HG02938 (cell line): ENCODE measurements at regions not wholly inside any gene's neighbourhood (a gene's known extent, or its start where the extent isn't known, plus 50 kb on each side); places are given as distances from the start of the nearest gene placed in this dataset.
"Not testable (repeated sequence)": the region's sequence is repeated elsewhere in the genome, so short reads cannot be mapped to it uniquely, and the experiment has no call there.

ENCODE experiments used
- ATAC-seq: cut with Tn5 transposase; IDR thresholded peaks from one replicate; pipeline ENCODE4 v1.9.1; 2021; ENCODE audit warnings: mild to moderate bottlenecking, moderate library complexity; ENCODE audit not compliant: unreplicated experiment

DNA sequence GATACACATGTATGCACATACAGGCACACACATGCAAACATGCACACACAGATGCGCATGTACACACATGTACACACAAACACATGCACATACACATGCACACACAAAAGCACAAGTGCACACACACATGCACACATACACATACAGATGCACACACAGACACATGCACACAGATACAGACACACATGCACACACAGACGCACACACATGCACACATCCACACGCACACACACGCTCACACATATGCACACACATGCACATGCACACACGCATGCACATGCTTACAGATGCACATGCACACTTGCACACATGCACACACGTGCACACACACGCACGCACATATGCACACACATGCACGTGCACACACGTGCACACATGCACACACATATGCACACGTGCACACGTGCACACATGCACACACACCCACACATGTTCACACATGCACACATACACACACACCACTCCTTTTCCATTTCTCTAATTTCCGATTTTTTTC is 283.8 kb upstream of the FRG2C start:
- no peak for ATAC-seq

- ATAC-seq, result not testable (repeated sequence)
Observed at GRCh38 chr3:75384016-75384415, 280.1 kb upstream of the FRG2C start.

DNA sequence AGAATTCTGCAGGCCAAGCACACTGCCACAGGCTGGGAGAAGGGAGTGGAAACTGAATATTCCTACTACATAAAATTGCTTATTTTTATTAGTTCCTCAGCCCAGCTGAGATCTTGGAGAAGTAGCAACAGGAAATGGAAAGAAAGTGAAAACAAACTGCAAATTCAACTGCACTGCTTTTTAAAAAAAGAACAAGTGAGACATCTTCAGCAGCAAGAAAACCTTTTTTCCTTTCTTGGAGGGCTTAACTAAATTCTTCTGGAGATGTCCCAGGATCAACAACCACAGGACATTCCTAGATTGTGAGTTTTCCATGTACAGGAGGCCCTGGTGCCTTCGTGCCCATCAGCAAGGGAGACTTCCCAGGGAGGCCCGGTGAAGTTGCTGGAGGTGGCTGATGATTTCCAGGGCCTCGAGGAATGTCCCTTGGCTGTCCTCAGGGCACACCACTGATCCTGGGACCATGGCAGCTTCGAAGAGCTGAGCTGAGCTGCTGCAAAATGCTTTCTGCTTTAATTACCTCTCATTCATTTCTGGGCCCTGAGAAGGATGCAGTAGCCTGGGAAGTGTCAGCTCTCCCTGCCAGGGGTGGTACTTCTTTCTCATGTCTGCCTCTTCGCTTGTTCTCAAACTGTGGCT is 275.5 kb upstream of the FRG2C start:
- ATAC-seq, result not testable (repeated sequence)

GRCh38 chr3:75393288-75393694 is 270.8 kb upstream of the FRG2C start:
- ATAC-seq, result not testable (repeated sequence)

DNA sequence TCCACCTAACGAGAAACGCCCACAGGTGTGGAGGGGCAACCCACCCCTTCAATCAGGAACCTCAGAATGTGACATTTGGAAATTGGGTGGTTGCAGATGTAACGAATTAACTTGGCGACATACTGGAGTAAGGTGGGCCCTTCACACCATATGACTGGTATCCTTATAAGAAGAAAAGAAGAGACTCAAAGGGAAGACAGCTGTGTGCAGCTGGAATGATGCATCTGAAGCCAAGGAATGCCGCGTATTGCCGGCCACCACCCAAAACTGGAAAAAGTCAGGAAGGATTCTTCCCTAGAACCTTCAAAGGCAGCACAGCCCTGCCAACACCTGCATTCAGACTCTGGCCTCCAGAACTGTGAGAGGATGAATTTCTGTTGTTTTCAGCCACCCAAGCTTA is 270.0 kb upstream of the FRG2C start:
- not testable (repeated sequence) for ATAC-seq

GRCh38 chr3:75394562-75395360 is 269.4 kb upstream of the FRG2C start:
- not testable (repeated sequence) for ATAC-seq

DNA sequence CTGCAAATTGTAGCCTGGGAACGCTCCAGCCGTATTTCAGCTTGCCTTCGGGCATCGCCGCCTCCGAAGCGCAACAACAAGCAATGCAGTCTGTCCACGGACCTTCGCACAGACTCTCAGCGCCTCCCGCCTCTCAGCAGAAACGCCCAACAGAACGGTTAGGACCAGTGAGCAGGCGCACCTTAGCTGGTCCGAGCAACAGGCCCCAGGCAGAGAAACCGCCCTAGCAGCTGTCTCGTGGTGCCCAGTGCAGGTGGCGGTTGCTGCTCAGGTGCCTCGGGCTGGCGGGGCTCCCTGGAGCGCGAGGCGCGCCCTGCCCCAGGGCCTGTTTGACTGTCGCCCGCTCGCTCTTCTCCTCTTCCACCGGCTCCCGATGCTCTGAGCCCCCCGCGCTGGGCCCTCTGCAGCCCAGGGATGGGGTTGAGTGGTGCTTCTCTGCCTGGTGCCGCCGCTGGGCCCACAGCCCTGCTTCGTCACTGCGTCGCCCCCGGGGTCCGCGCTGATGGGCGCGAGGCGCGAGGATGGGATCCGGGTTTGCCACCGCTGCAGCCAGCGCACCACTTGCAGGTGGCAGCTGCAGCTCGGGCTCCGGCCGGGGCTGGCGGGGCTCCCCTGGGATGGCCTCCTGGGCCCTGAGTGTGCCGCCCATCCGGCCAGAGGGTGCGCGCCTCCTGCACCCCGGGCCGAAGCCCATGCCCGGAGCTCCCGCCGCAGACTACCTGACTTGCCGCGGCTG is 268.4 kb upstream of the FRG2C start:
- no peak for ATAC-seq

GRCh38 chr3:75396316-75396802 is 267.8 kb upstream of the FRG2C start:
- ATAC-seq, result no peak

DNA sequence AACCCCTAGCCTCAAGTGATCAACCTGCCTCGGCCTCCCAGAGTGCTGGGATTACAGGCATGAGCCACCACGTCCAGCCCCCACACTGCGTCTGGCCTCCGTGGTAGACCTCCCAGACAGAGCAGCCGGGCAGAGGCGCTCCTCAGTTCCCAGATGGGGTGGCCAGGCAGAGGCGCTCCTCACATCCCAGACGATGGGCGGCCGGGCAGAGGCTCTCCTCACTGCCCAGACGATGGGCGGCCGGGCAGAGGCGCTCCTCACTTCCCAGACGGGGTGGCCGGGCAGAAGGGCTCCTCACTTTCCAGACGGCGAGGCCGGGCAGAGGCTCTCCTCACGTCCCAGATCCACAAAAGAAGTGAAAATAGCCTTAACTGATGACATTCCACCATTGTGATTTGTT is 266.6 kb upstream of the FRG2C start:
- not testable (repeated sequence) for ATAC-seq

GRCh38 chr3:75422101-75422945 is 241.8 kb upstream of the FRG2C start:
- ATAC-seq, result not testable (repeated sequence)

DNA sequence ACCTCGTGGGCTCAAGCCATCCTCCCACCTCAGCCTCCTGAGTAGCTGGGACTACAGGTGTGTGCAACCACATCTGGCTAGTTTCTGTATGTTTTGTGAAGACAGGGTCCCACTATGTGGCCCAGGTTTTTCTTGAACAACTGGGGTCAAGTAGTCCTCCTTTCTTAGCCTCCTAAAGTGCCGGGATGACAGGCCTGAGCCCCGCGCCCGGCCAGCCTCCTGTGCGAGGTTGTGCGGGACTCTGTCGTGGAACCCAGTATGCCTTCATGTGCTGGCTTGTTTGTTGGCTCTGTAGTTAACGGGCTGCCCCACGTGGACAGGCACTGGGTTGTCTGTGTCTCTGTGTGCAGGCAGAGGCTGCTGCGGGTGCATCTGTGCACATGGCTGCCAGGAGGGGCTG is 238.7 kb upstream of the FRG2C start:
- ATAC-seq, result not testable (repeated sequence)

- ATAC-seq, result not testable (repeated sequence)
Observed at GRCh38 chr3:75427486-75427885, 236.6 kb upstream of the FRG2C start.

DNA sequence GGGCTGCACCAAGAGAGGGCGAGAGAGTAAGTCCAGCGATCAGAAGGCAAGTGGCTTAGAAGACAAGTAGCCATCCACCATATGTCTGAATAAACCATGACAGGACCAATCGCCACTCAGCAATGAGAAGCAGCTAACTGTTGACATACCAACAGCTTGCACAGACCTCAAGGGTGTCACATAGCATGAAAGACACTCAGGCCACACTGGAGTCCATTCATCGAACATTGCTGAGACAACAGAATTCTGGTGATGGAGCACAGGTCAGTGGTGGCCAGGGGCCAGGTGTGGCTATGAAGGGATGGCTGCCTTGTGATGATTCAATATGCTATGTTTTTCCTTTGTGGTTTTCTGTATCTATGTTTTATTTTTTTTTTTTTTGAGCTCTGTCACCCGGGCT is 236.2 kb upstream of the FRG2C start:
- not testable (repeated sequence) for ATAC-seq

DNA sequence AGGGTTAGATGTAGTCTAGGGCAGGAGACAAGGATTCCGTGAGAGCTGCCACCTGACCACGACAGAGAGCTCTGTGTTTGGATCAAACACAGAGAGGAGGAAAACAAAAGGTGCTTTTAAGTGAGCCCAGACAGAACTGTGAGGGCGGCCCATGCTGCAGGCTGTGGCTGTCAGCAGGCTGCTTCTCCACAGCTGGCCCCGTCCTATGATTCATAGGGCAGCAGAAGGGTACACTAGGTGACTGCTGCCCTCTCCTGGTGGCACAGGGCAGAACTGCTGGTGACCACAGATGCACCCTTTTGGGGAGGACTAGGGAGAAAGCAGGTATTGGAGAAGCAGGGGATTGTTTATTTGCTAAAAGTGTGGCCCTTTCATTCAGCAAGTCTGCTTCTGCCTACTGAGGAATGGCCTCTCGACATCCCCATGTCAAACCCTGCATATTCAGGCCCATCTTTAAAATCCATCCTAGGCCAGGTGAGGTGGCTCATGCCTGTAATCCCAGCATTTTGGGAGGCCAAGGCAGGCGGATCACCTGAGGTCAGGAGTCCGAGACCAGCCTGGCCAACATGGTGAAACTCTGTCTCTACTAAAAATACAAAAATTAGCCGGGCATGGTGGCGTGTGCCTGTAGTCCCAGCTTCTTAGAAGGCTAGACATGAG is 234.4 kb upstream of the FRG2C start:
- not testable (repeated sequence) for ATAC-seq

GRCh38 chr3:75430406-75430805 is 233.7 kb upstream of the FRG2C start:
- not testable (repeated sequence) for ATAC-seq

DNA sequence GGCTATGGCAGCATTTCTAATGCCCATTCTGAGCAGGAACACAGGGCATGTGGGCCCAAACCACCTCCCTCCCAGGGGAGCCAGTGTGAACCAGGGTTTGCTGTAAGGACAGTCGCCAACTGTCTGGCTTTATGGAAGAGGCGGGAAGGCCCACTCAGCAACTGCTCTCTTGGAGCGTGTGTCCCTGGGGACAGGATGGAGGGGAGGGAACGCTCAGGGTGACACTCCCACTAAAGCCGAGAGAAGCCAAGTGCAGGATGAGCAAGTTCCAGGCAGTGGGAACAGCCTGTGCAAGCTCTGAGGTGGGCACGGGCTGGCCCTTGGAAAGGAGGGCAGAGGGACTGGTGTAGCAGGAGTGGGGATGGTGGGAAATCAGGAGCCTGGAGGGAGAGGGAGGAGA is 233.0 kb upstream of the FRG2C start:
- ATAC-seq, result not testable (repeated sequence)

DNA sequence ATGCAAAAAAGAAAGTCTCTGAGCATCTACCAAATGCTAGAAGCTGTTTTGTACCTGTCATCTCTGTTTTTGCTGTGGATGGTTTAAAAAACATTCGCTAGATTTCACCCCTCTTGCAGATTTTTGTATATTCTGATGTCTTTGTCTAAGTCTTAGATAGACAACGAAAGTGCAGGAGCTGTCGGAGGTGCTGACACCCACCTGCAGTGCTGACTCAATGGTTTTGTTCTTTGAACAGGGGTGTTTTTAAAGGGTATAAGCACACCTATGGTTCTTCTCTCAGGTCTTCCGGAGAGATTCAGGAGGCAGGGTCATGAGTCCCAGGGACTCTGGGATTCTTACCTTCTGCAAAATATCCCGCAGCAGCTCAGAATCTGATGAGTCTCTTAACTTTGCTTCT is 231.7 kb upstream of the FRG2C start:
- not testable (repeated sequence) for ATAC-seq

- ATAC-seq, result not testable (repeated sequence)
Observed at GRCh38 chr3:75432885-75433284, 231.2 kb upstream of the FRG2C start.

GRCh38 chr3:75433295-75433694 is 230.8 kb upstream of the FRG2C start:
- ATAC-seq, result not testable (repeated sequence)
